ENCODE measurements at regions not wholly inside any gene's neighbourhood (a gene's known extent, or its start where the extent isn't known, plus 50 kb on each side); places are given as distances from the start of the nearest gene placed in this dataset.

DNA sequence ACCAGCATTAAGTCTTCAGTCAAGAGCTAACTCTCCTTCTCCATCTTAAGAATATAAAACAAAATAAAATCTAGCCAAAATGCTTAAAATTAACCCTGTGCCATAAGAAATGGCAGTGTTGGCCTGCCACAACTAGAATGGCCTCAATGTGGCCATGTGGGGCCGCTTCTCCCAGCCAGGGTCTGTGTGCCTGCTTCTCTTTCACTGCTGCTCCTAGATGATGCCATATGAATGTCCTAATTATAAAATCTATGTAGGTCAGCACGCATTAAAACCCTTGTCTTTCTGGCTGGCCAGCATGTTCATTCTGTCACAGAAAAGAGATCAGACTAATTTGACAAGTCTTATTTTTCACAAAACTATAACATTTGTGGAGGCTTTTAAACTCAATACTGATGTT lies 102.6 kb downstream of the C6orf118 start (continued):
- TF ChIP-seq, protein P1, sequence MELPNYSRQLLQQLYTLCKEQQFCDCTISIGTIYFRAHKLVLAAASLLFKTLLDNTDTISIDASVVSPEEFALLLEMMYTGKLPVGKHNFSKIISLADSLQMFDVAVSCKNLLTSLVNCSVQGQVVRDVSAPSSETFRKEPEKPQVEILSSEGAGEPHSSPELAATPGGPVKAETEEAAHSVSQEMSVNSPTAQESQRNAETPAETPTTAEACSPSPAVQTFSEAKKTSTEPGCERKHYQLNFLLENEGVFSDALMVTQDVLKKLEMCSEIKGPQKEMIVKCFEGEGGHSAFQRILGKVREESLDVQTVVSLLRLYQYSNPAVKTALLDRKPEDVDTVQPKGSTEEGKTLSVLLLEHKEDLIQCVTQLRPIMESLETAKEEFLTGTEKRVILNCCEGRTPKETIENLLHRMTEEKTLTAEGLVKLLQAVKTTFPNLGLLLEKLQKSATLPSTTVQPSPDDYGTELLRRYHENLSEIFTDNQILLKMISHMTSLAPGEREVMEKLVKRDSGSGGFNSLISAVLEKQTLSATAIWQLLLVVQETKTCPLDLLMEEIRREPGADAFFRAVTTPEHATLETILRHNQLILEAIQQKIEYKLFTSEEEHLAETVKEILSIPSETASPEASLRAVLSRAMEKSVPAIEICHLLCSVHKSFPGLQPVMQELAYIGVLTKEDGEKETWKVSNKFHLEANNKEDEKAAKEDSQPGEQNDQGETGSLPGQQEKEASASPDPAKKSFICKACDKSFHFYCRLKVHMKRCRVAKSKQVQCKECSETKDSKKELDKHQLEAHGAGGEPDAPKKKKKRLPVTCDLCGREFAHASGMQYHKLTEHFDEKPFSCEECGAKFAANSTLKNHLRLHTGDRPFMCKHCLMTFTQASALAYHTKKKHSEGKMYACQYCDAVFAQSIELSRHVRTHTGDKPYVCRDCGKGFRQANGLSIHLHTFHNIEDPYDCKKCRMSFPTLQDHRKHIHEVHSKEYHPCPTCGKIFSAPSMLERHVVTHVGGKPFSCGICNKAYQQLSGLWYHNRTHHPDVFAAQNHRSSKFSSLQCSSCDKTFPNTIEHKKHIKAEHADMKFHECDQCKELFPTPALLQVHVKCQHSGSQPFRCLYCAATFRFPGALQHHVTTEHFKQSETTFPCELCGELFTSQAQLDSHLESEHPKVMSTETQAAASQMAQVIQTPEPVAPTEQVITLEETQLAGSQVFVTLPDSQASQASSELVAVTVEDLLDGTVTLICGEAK (IDR thresholded peaks at IDR 0.05): no peak
- TF ChIP-seq, protein P1 (CRISPR knock-in tag; IDR thresholded peaks at IDR 0.05): no peak
- TF ChIP-seq LCOR (CRISPR knock-in tag; IDR thresholded peaks at IDR 0.05) (no peak), TAF15 (IDR thresholded peaks at IDR 0.05; ENCODE audit: low read depth, low read length) (no peak), KDM1A (IDR thresholded peaks at IDR 0.05) (no peak), MCM2 (IDR thresholded peaks at IDR 0.05; ENCODE audit: low read depth) (no peak)
- TF ChIP-seq, protein P2, sequence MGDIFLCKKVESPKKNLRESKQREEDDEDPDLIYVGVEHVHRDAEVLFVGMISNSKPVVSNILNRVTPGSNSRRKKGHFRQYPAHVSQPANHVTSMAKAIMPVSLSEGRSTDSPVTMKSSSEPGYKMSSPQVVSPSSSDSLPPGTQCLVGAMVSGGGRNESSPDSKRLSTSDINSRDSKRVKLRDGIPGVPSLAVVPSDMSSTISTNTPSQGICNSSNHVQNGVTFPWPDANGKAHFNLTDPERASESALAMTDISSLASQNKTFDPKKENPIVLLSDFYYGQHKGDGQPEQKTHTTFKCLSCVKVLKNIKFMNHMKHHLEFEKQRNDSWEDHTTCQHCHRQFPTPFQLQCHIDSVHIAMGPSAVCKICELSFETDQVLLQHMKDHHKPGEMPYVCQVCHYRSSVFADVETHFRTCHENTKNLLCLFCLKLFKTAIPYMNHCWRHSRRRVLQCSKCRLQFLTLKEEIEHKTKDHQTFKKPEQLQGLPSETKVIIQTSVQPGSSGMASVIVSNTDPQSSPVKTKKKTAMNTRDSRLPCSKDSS (IDR thresholded peaks at IDR 0.05; ENCODE audit: low read depth, partially characterized antibody): no peak

Data from K562 (cell line).